IMR-90 (cell line): ENCODE measurements at regions not wholly inside any gene's neighbourhood (a gene's known extent, or its start where the extent isn't known, plus 50 kb on each side); places are given as distances from the start of the nearest gene placed in this dataset.

Experiments used
- CEBPB ChIP-seq: IDR thresholded peaks from 2 replicates; pipeline ENCODE4 v1.6.1; 2012; ENCODE audit warnings: low read depth, low read length, improper control_type of control experiment
- CTCF ChIP-seq: conservative IDR thresholded peaks from 2 replicates; pipeline ENCODE4 v1.5.1; 2012; ENCODE audit warnings: mild to moderate bottlenecking, low read depth, low read length, improper control_type of control experiment
- MAFK ChIP-seq: IDR thresholded peaks from 2 replicates; pipeline ENCODE4 v1.6.1; 2012; ENCODE audit warnings: low read depth, low read length, improper control_type of control experiment
- MXI1 ChIP-seq: IDR thresholded peaks from 2 replicates; pipeline ENCODE4 v1.6.1; 2012; ENCODE audit warnings: low read depth, mild to moderate bottlenecking, low read length, moderate library complexity, borderline replicate concordance
- POLR2A ChIP-seq: IDR thresholded peaks from 2 replicates; pipeline ENCODE4 v1.6.1; 2012; ENCODE audit warnings: mild to moderate bottlenecking, low read depth, low read length
- RAD21 ChIP-seq: IDR thresholded peaks from 2 replicates; pipeline ENCODE4 v1.6.1; 2012; ENCODE audit warnings: low read length, improper control_type of control experiment
- RFX5 ChIP-seq: IDR thresholded peaks from 2 replicates; pipeline ENCODE4 v1.8.0; 2012; ENCODE audit warnings: low read depth, mild to moderate bottlenecking, low read length, moderate library complexity
- SMC3 ChIP-seq: fragments of 150-350 bp; IDR thresholded peaks from 2 replicates; pipeline ENCODE4 v1.6.1; 2016; ENCODE audit warnings: low read depth, mild to moderate bottlenecking, antibody characterized with exemption, low read length, moderate library complexity
- TF ChIP-seq, protein P1 (sequence below): fragments of 150-350 bp; IDR thresholded peaks from 2 replicates; pipeline ENCODE4 v1.6.1; 2017; ENCODE audit warnings: mild to moderate bottlenecking, antibody characterized with exemption, low read length, low read depth

DNA sequence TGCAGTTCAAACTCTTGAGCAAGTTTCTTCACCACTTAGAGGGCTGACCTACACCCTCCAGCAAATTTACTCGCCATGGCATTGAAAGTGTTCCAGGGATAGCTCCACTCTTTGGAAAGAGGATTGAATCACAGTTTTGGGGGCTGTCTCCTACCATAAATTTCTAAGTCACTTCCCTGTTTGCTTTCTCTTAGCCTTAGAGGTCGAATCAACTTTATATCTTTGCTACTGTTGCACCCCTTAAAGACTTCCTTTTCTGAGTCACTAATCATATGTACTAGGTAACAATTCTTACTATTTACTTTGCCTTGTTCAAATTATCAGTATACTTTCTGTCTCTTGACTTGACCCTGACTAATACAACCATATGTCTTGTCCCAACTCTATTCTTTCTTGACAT is 1151.8 kb upstream of the ALCAM start:
- TF ChIP-seq CTCF (no peak), MXI1 (no peak), POLR2A (no peak), SMC3 (no peak), MAFK (no peak), RFX5 (no peak), RAD21 (no peak), CEBPB (no peak)
- TF ChIP-seq, protein P1, sequence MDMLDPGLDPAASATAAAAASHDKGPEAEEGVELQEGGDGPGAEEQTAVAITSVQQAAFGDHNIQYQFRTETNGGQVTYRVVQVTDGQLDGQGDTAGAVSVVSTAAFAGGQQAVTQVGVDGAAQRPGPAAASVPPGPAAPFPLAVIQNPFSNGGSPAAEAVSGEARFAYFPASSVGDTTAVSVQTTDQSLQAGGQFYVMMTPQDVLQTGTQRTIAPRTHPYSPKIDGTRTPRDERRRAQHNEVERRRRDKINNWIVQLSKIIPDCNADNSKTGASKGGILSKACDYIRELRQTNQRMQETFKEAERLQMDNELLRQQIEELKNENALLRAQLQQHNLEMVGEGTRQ: no peak
